ENCODE measurements at regions not wholly inside any gene's neighbourhood (a gene's known extent, or its start where the extent isn't known, plus 50 kb on each side); places are given as distances from the start of the nearest gene placed in this dataset.
"Not testable (repeated sequence)": the region's sequence is repeated elsewhere in the genome, so short reads cannot be mapped to it uniquely, and the experiment has no call there.

- H3K27ac ChIP-seq (replicated peaks); H3K27me3 ChIP-seq (ENCODE audit: insufficient read depth, poor library complexity, severe bottlenecking); DNase-seq (ENCODE audit: low read depth in 1 of 2, low spot score in 1 of 2); H3K4me3 ChIP-seq (replicated peaks; ENCODE audit: insufficient read depth, low read length): not testable (repeated sequence)
These were observed 52.3 kb upstream of the LRRC30 start for GRCh38 chr18:7178568-7178967.

- H3K27me3 ChIP-seq (ENCODE audit: insufficient read depth, poor library complexity, severe bottlenecking): no peaks in the 10 kb centered on the region
- no peak overlapping the region for H3K4me3 ChIP-seq (replicated peaks; ENCODE audit: insufficient read depth, low read length)
- H3K27ac ChIP-seq (replicated peaks): no peak overlapping the region
- DNase-seq (ENCODE audit: low read depth in 1 of 2, low spot score in 1 of 2): peak in 1 of 2 experiments; percentile 37
- TF ChIP-seq POLR2AphosphoS5 (IDR thresholded peaks at IDR 0.05; ENCODE audit: low read depth) (no peak), GABPA (IDR thresholded peaks at IDR 0.05; ENCODE audit: low read depth) (no peak), CTCF (IDR thresholded peaks at IDR 0.05; ENCODE audit: insufficient read depth, low read length) (peak; percentile 35)
These were observed 53.7 kb upstream of the LRRC30 start for GRCh38 chr18:7177116-7177744.

DNA sequence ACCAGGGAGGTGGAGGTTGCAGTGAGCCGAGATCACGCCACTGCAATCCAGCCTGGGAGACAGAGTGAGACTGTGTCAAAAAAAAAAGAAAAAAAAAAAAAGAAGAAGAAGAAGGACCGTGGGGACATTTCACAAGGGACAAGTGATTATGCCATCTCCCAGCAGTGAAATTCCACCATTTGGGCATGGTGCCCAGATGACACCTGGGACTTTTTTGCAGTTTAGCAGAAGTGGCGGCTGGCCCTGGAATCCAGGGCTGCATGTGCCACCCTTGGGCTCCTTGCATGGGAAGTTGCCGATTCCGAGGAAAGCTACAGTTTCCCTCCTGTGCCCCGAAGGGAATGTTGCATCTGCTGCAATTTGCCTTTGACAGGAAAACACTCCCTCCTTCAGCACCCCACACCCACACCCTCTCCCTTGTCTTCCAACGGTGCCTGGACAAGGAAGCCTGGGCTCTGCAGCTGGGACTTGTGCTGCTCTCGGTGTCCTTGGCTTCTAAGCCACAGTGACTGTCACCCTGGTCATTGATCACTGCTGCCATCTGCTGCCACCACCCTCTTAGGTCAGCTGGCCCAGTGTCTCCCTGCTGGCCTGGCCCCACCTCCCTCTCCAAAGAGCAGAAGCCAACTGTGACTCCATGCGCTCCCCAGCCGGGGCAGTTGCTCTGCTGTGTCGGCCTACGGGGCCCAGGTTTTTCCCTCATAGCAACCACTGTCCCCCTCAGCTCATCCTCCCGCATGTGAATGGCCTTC, 56.4 kb upstream of the LRRC30 start:
- H3K27ac ChIP-seq (replicated peaks): no peak overlapping the region
- DNase-seq (ENCODE audit: low read depth in 1 of 2, low spot score in 1 of 2): peak in 1 of 2 experiments; percentile 10
- no peak overlapping the region for H3K4me3 ChIP-seq (replicated peaks; ENCODE audit: insufficient read depth, low read length)
- TF ChIP-seq GABPA (IDR thresholded peaks at IDR 0.05; ENCODE audit: low read depth) (no peak), POLR2AphosphoS5 (IDR thresholded peaks at IDR 0.05; ENCODE audit: low read depth) (no peak), SPI1 (IDR thresholded peaks at IDR 0.05; ENCODE audit: borderline replicate concordance, low read depth) (no peak)
- H3K27me3 ChIP-seq (ENCODE audit: insufficient read depth, poor library complexity, severe bottlenecking): no peaks in the 10 kb centered on the region

GRCh38 chr18:7173216-7173615, 55.6 kb upstream of the LAMA1 start:
- no peak for TF ChIP-seq CTCF (IDR thresholded peaks at IDR 0.05; ENCODE audit: insufficient read depth, low read length)
- TF ChIP-seq SPI1 (IDR thresholded peaks at IDR 0.05; ENCODE audit: borderline replicate concordance, low read depth): no peak
- TF ChIP-seq, protein P1, sequence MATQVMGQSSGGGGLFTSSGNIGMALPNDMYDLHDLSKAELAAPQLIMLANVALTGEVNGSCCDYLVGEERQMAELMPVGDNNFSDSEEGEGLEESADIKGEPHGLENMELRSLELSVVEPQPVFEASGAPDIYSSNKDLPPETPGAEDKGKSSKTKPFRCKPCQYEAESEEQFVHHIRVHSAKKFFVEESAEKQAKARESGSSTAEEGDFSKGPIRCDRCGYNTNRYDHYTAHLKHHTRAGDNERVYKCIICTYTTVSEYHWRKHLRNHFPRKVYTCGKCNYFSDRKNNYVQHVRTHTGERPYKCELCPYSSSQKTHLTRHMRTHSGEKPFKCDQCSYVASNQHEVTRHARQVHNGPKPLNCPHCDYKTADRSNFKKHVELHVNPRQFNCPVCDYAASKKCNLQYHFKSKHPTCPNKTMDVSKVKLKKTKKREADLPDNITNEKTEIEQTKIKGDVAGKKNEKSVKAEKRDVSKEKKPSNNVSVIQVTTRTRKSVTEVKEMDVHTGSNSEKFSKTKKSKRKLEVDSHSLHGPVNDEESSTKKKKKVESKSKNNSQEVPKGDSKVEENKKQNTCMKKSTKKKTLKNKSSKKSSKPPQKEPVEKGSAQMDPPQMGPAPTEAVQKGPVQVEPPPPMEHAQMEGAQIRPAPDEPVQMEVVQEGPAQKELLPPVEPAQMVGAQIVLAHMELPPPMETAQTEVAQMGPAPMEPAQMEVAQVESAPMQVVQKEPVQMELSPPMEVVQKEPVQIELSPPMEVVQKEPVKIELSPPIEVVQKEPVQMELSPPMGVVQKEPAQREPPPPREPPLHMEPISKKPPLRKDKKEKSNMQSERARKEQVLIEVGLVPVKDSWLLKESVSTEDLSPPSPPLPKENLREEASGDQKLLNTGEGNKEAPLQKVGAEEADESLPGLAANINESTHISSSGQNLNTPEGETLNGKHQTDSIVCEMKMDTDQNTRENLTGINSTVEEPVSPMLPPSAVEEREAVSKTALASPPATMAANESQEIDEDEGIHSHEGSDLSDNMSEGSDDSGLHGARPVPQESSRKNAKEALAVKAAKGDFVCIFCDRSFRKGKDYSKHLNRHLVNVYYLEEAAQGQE (IDR thresholded peaks at IDR 0.05; ENCODE audit: insufficient replicate concordance, low read depth): no peak
- TF ChIP-seq GABPA (IDR thresholded peaks at IDR 0.05; ENCODE audit: low read depth): no peak
- TF ChIP-seq POLR2AphosphoS5 (IDR thresholded peaks at IDR 0.05; ENCODE audit: low read depth): no peak
- Histone ChIP-seq H3K4me3 (replicated peaks; ENCODE audit: insufficient read depth, low read length) (no peak overlapping the region), H3K27me3 (ENCODE audit: insufficient read depth, poor library complexity, severe bottlenecking) (no peaks in the 10 kb centered on the region), H3K27ac (replicated peaks) (no peak overlapping the region)
- no peak for DNase-seq (ENCODE audit: low read depth in 1 of 2, low spot score in 1 of 2)

- Histone ChIP-seq H3K27ac (replicated peaks) (no peak overlapping the region), H3K27me3 (ENCODE audit: insufficient read depth, poor library complexity, severe bottlenecking) (no peaks in the 10 kb centered on the region), H3K4me3 (replicated peaks; ENCODE audit: insufficient read depth, low read length) (no peak overlapping the region)
- TF ChIP-seq CTCF (IDR thresholded peaks at IDR 0.05; ENCODE audit: insufficient read depth, low read length) (no peak), SPI1 (IDR thresholded peaks at IDR 0.05; ENCODE audit: borderline replicate concordance, low read depth) (no peak)
- DNase-seq (ENCODE audit: low read depth in 1 of 2, low spot score in 1 of 2): no peak
These were observed 55.0 kb upstream of the LAMA1 start for GRCh38 chr18:7172611-7173010.
